OCI-LY7 (cell line): ENCODE measurements at regions not wholly inside any gene's neighbourhood (a gene's known extent, or its start where the extent isn't known, plus 50 kb on each side); places are given as distances from the start of the nearest gene placed in this dataset.

Experiments
- BruUV-seq: library from RNA; stranded (reverse); fragments of 400-500 nt; replicated peaks from 2 replicates; lab custom pipeline; 2021; lab: Mats Ljungman, UMichigan
- CTCF ChIA-PET: fragments of 300-600 bp; sonication (Branson Sonifier 250); formaldehyde crosslinking; loops from one replicate; lab custom pipeline; 2022; ENCODE audit warnings: antibody characterized with exemption; ENCODE audit not compliant: unreplicated experiment; lab: Charles Lee
- POLR2A ChIA-PET: fragments of 300-600 bp; sonication (Branson Sonifier 250); formaldehyde crosslinking; loops from one replicate; lab custom pipeline; 2022; ENCODE audit warnings: antibody characterized with exemption; lab: Charles Lee
- DNase-seq: peaks from one replicate; pipeline ENCODE4 v3.0.0-alpha.2; 2015; ENCODE audit warnings: low spot score
- H2AFZ ChIP-seq: fragments of 200-600 bp; sonication (generic), shearing (Covaris generic); 2 replicates; pipeline ENCODE4 v1.6.1; 2014; ENCODE audit warnings: mild to moderate bottlenecking, antibody characterized with exemption, low read length, moderate library complexity
- H3K27ac ChIP-seq: fragments of 200-600 bp; sonication (generic); 2 replicates; pipeline ENCODE4 v1.5.1; 2014; ENCODE audit warnings: mixed run types, low read depth, mild to moderate bottlenecking, moderate library complexity, low read length, inconsistent platforms; ENCODE audit not compliant: poor library complexity, severe bottlenecking
- H3K36me3 ChIP-seq: fragments of 200-600 bp; sonication (generic); 2 replicates; pipeline ENCODE4 v1.6.1; 2014; ENCODE audit warnings: mild to moderate bottlenecking, antibody characterized with exemption, low read length, moderate library complexity, mixed read lengths; ENCODE audit not compliant: insufficient read depth
- H3K4me1 ChIP-seq: fragments of 200-600 bp; sonication (generic); 2 replicates; pipeline ENCODE4 v1.5.1; 2014; ENCODE audit warnings: mild to moderate bottlenecking, low read length; ENCODE audit not compliant: insufficient read depth, poor library complexity, severe bottlenecking
- H3K4me2 ChIP-seq: fragments of 200-600 bp; sonication (generic); 2 replicates; pipeline ENCODE4 v1.6.1; 2014; ENCODE audit warnings: mild to moderate bottlenecking, low read length
- H3K4me3 ChIP-seq: fragments of 200-600 bp; sonication (generic); 2 replicates; pipeline ENCODE4 v1.5.1; 2014; ENCODE audit warnings: mild to moderate bottlenecking, low read depth, low read length; ENCODE audit not compliant: poor library complexity, severe bottlenecking
- H3K79me2 ChIP-seq: fragments of 200-600 bp; sonication (generic); 2 replicates; pipeline ENCODE4 v1.6.1; 2016; ENCODE audit warnings: low read depth, mild to moderate bottlenecking, low read length, moderate library complexity, mixed read lengths; ENCODE audit not compliant: insufficient read depth
- H3K9me2 ChIP-seq: fragments of 200-600 bp; sonication (generic); 2 replicates; pipeline ENCODE4 v1.6.1; 2016; ENCODE audit warnings: mild to moderate bottlenecking, low read length, mixed read lengths; ENCODE audit not compliant: insufficient read depth
- H3K9me3 ChIP-seq: fragments of 200-600 bp; sonication (generic); 2 replicates; pipeline ENCODE4 v1.6.1; 2014; ENCODE audit warnings: mild to moderate bottlenecking, mixed run types, low read length, mixed read lengths
- H4K20me1 ChIP-seq: fragments of 200-600 bp; sonication (generic); 2 replicates; pipeline ENCODE4 v1.6.1; 2014; ENCODE audit warnings: mild to moderate bottlenecking, antibody characterized with exemption, low read length, moderate library complexity, mixed read lengths; ENCODE audit not compliant: insufficient read depth
- EZH2phosphoT487 ChIP-seq: fragments of 200-600 bp; sonication (generic); IDR thresholded peaks from 2 replicates; pipeline ENCODE4 v1.6.1; 2018; ENCODE audit warnings: low read depth, borderline replicate concordance, mild to moderate bottlenecking, mixed run types, antibody characterized with exemption, low read length, moderate library complexity, mixed read lengths
- intact Hi-C: fragments of 100-400 bp; cut with micrococcal nuclease; formaldehyde crosslinking; loops from one replicate; pipeline ENCODE4 v1.10.0; 2022; ENCODE audit not compliant: unreplicated experiment
- TF ChIP-seq, protein P1 (sequence below): fragments of 200-600 bp; sonication (generic); conservative IDR thresholded peaks from 2 replicates; pipeline ENCODE4 v1.5.1; 2014; ENCODE audit warnings: mild to moderate bottlenecking, antibody characterized with exemption, low read length, moderate library complexity, mixed read lengths

DNA sequence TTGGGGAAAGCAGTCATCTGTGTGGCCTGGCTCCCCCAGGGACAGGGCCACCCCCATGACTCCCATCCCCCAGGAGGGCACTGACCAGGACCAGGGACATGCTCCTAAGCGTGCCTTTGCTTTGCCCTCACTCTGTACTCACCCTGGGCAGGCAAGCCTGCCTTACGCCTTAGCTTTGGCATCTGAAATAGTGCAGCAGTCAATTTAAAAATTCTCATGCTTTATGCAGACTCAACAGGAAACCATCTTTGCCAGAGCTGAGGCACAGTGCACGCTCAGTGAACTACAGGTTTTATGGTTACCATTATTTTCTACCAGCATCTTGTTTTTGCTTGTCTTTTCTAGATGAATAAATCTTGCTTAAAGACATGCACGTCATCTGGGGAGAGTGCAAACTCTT lies 323.5 kb downstream of the IRX2 start:
- no peaks in the 10 kb centered on the region for H3K36me3 ChIP-seq
- H3K4me3 ChIP-seq: no peak overlapping the region
- no peaks in the 10 kb centered on the region for H3K4me1 ChIP-seq
- no peaks in the 10 kb centered on the region for H4K20me1 ChIP-seq
- H3K9me3 ChIP-seq: peaks cover 7% of the 10 kb centered on the region
- no peak overlapping the region for H2AFZ ChIP-seq
- intact Hi-C loops: no loop called here
- ChIA-PET CTCF (no interaction called here), POLR2A (no interaction called here)
- no peaks in the 10 kb centered on the region for H3K9me2 ChIP-seq
- H3K4me2 ChIP-seq: no peak overlapping the region
- no peak for TF ChIP-seq EZH2phosphoT487
- H3K79me2 ChIP-seq: no peaks in the 10 kb centered on the region
- BruUV-seq: no TSS peak
- DNase-seq: no peak
- H3K27ac ChIP-seq: no peak overlapping the region

- CTCF ChIA-PET: no interaction called here
- H2AFZ ChIP-seq: no peak overlapping the region
- no peaks in the 10 kb centered on the region for H4K20me1 ChIP-seq
- intact Hi-C loops: no loop called here
- POLR2A ChIA-PET: no interaction called here
- TF ChIP-seq, protein P1, sequence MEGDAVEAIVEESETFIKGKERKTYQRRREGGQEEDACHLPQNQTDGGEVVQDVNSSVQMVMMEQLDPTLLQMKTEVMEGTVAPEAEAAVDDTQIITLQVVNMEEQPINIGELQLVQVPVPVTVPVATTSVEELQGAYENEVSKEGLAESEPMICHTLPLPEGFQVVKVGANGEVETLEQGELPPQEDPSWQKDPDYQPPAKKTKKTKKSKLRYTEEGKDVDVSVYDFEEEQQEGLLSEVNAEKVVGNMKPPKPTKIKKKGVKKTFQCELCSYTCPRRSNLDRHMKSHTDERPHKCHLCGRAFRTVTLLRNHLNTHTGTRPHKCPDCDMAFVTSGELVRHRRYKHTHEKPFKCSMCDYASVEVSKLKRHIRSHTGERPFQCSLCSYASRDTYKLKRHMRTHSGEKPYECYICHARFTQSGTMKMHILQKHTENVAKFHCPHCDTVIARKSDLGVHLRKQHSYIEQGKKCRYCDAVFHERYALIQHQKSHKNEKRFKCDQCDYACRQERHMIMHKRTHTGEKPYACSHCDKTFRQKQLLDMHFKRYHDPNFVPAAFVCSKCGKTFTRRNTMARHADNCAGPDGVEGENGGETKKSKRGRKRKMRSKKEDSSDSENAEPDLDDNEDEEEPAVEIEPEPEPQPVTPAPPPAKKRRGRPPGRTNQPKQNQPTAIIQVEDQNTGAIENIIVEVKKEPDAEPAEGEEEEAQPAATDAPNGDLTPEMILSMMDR: no peak
- no peak for TF ChIP-seq EZH2phosphoT487
- H3K9me3 ChIP-seq: peaks cover 7% of the 10 kb centered on the region; the same call in 1 of the 2 replicates
- no peaks in the 10 kb centered on the region for H3K9me2 ChIP-seq
- H3K4me2 ChIP-seq: no peak overlapping the region
- DNase-seq: no peak
- no peaks in the 10 kb centered on the region for H3K4me1 ChIP-seq
- H3K4me3 ChIP-seq: no peak overlapping the region
- H3K36me3 ChIP-seq: no peaks in the 10 kb centered on the region
- no peak overlapping the region for H3K27ac ChIP-seq
- no peaks in the 10 kb centered on the region for H3K79me2 ChIP-seq
- BruUV-seq: no TSS peak
Measured at GRCh38 chr5:2423634-2424033, 327.8 kb downstream of the IRX2 start.

- POLR2A ChIA-PET: no interaction called here
- H4K20me1 ChIP-seq: no peaks in the 10 kb centered on the region
- no TSS peak for BruUV-seq
- intact Hi-C loops: no loop called here
- H3K27ac ChIP-seq: no peak overlapping the region
- no peak overlapping the region for H2AFZ ChIP-seq
- no peaks in the 10 kb centered on the region for H3K9me2 ChIP-seq
- no peaks in the 10 kb centered on the region for H3K4me1 ChIP-seq
- H3K79me2 ChIP-seq: no peaks in the 10 kb centered on the region
- H3K4me2 ChIP-seq: no peak overlapping the region
- TF ChIP-seq, protein P1: no peak
- TF ChIP-seq EZH2phosphoT487: no peak
- H3K9me3 ChIP-seq: no peaks in the 10 kb centered on the region
- CTCF ChIA-PET: no interaction called here
- H3K36me3 ChIP-seq: no peaks in the 10 kb centered on the region
- DNase-seq: no peak
- no peak overlapping the region for H3K4me3 ChIP-seq
Measured at GRCh38 chr5:2417301-2417700, 334.2 kb downstream of the IRX2 start.
